Tongue (tissue), 1 donor: ENCODE measurements at regions not wholly inside any gene's neighbourhood (a gene's known extent, or its start where the extent isn't known, plus 50 kb on each side); places are given as distances from the start of the nearest gene placed in this dataset.
"Not testable (repeated sequence)": the region's sequence is repeated elsewhere in the genome, so short reads cannot be mapped to it uniquely, and the experiment has no call there.

Source experiments
- DNase-seq: peaks from one replicate; pipeline ENCODE4 v3.0.0-alpha.2; 2015

- DNase-seq, result no peak
These were observed 854.5 kb upstream of the EPHA5 start for GRCh38 chr4:66524781-66525180.

- no peak for DNase-seq
These were observed 852.0 kb upstream of the EPHA5 start for GRCh38 chr4:66522244-66522643.

GRCh38 chr4:66516940-66517339 lies 846.7 kb upstream of the EPHA5 start:
- DNase-seq, result peak; percentile 15

- no peak for DNase-seq
These were observed 836.7 kb upstream of the EPHA5 start for GRCh38 chr4:66506985-66507384.

- DNase-seq, result no peak
These were observed 831.7 kb upstream of the EPHA5 start for GRCh38 chr4:66501997-66502396.

GRCh38 chr4:66490729-66491128 lies 820.4 kb upstream of the EPHA5 start:
- DNase-seq, result no peak

- DNase-seq, result no peak
These were observed 819.6 kb upstream of the EPHA5 start for GRCh38 chr4:66489783-66490452.

GRCh38 chr4:66489370-66489769 lies 819.1 kb upstream of the EPHA5 start:
- no peak for DNase-seq

GRCh38 chr4:66486068-66486467 lies 815.8 kb upstream of the EPHA5 start:
- DNase-seq, result no peak

- no peak for DNase-seq
These were observed 811.9 kb upstream of the EPHA5 start for GRCh38 chr4:66482186-66482585.

- DNase-seq, result no peak
These were observed 805.3 kb upstream of the EPHA5 start for GRCh38 chr4:66475596-66475995.

- DNase-seq, result no peak
These were observed 794.8 kb upstream of the EPHA5 start for GRCh38 chr4:66465111-66465510.

- DNase-seq, result not testable (repeated sequence)
These were observed 792.6 kb upstream of the EPHA5 start for GRCh38 chr4:66462890-66463289.

GRCh38 chr4:66451741-66452140 lies 781.5 kb upstream of the EPHA5 start:
- DNase-seq, result peak; percentile 19

- DNase-seq, result no peak
These were observed 772.7 kb upstream of the EPHA5 start for GRCh38 chr4:66443008-66443407.

GRCh38 chr4:66439508-66439907 lies 769.2 kb upstream of the EPHA5 start:
- no peak for DNase-seq

GRCh38 chr4:66433706-66434105 lies 763.4 kb upstream of the EPHA5 start:
- no peak for DNase-seq

- DNase-seq, result no peak
These were observed 760.6 kb upstream of the EPHA5 start for GRCh38 chr4:66430856-66431255.

- DNase-seq, result peak; percentile 24
These were observed 759.0 kb upstream of the EPHA5 start for GRCh38 chr4:66429276-66429675.

- DNase-seq, result no peak
These were observed 746.1 kb upstream of the EPHA5 start for GRCh38 chr4:66416425-66416824.

- no peak for DNase-seq
These were observed 733.9 kb upstream of the EPHA5 start for GRCh38 chr4:66404141-66404540.

GRCh38 chr4:66376921-66377320 lies 706.6 kb upstream of the EPHA5 start:
- no peak for DNase-seq

GRCh38 chr4:66376396-66376795 lies 706.1 kb upstream of the EPHA5 start:
- DNase-seq, result no peak

- no peak for DNase-seq
These were observed 703.0 kb upstream of the EPHA5 start for GRCh38 chr4:66373268-66373667.

- DNase-seq, result peak; percentile 38
These were observed 702.4 kb upstream of the EPHA5 start for GRCh38 chr4:66372706-66373105.
